Muscle layer of colon (tissue), 2 donors: ENCODE measurements at regions not wholly inside any gene's neighbourhood (a gene's known extent, or its start where the extent isn't known, plus 50 kb on each side); places are given as distances from the start of the nearest gene placed in this dataset.

ENCODE experiments used
- H3K27ac ChIP-seq: one replicate; pipeline ENCODE4 v1.7.0; 2013; ENCODE audit warnings: low read depth, mild to moderate bottlenecking, low read length, moderate library complexity
- H3K27me3 ChIP-seq, 2 donors: one replicate each; pipeline ENCODE4 v1.7.0; 2013; ENCODE audit warnings: low read length in 2 of 2, mild to moderate bottlenecking in 2 of 2; ENCODE audit not compliant: insufficient read depth in 2 of 2, control insufficient read depth in 1 of 2
- H3K36me3 ChIP-seq: one replicate; pipeline ENCODE4 v1.7.0; 2013; ENCODE audit warnings: mild to moderate bottlenecking, low read length; ENCODE audit not compliant: insufficient read depth
- H3K4me1 ChIP-seq: one replicate; pipeline ENCODE4 v1.7.0; 2013; ENCODE audit warnings: mild to moderate bottlenecking, low read length; ENCODE audit not compliant: insufficient read depth
- H3K4me3 ChIP-seq, 2 donors: one replicate each; pipeline ENCODE4 v1.7.0; 2013; ENCODE audit warnings: low read length in 2 of 2, low read depth in 1 of 2, mild to moderate bottlenecking in 1 of 2, moderate library complexity in 1 of 2
- H3K9ac ChIP-seq: one replicate; pipeline ENCODE4 v1.7.0; 2013; ENCODE audit warnings: low read length
- H3K9me3 ChIP-seq: one replicate; pipeline ENCODE4 v1.7.0; 2013; ENCODE audit warnings: mild to moderate bottlenecking, low read length
- donor health status: abdominal sarcoma.
- donor health status: Adenocarcinoma of cecum.

DNA sequence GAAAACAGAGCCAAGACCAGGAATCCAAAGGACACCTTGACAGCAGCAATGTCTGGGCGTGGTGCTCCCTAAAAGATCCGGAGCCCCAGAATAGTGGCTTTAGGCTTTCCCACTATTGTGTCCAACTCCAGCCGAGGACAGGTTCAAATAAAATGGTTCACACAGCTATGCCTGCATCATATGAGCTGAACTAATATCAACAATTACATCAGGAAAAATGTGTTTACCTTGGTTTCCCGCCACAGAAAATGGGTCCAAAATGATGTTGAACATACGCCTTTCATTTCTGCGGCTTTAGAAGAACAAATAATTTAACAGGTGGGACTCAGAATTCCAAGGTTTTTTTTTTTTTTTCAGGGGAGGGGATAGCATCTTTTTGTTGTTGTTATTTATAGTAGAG is 93.6 kb downstream of the OSR1 start:
- no peaks in the 10 kb centered on the region for H3K36me3 ChIP-seq

DNA sequence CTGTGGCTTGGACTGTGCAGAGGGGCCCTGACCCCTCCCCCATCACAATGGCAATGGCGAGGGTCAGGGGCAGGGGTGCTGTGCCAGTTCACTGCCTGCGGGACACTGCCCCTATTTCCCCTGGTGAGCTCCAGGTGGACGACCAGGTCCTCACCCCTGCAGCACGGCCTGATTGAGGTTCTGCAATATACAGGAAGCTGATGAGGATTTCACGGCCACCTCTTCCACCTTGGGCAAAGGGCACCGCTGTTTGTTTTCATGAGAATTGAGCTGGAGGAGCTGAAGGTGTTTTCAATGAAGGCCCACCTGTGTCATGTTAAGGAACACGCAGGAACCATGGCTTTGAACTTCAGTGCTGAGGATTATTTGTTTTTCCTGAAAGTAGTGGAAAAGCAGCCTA is 96.3 kb downstream of the OSR1 start:
- no peaks in the 10 kb centered on the region for H3K9me3 ChIP-seq
- H3K9ac ChIP-seq: no peak overlapping the region
- H3K4me3 ChIP-seq: no peak overlapping the region
- no peak overlapping the region for H3K27ac ChIP-seq
- H3K36me3 ChIP-seq: no peaks in the 10 kb centered on the region
- no peaks in the 10 kb centered on the region for H3K4me1 ChIP-seq
- H3K27me3 ChIP-seq: no peaks in the 10 kb centered on the region

More for the DNA sequence above, 93.6 kb downstream of the OSR1 start:
- no peak overlapping the region for H3K27ac ChIP-seq
- no peaks in the 10 kb centered on the region for H3K4me1 ChIP-seq
- no peaks in the 10 kb centered on the region for H3K27me3 ChIP-seq
- H3K9ac ChIP-seq: no peak overlapping the region
- no peaks in the 10 kb centered on the region for H3K9me3 ChIP-seq
- no peak overlapping the region for H3K4me3 ChIP-seq

DNA sequence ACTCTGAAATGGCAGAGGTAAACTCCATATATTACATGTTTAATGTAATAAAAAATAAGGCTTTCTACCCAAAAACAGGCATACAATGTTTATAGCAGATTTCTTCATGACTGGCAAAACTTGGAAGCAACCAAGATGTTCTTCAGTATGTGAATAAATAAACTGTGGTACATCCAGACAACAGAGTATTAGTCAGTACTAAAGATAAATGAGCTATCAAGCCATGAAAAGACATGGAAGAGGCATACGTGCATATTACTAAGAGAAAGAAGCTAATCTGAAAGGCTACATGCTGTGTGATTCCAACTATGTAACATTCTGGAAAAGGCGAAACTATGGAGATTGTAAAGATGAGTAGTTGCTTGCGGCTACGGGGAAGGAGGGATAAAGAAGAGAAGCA is 97.4 kb downstream of the OSR1 start:
- Histone ChIP-seq H3K27me3 (no peaks in the 10 kb centered on the region), H3K4me1 (no peaks in the 10 kb centered on the region), H3K9me3 (no peaks in the 10 kb centered on the region), H3K4me3 (no peak overlapping the region), H3K27ac (no peak overlapping the region), H3K9ac (no peak overlapping the region), H3K36me3 (no peaks in the 10 kb centered on the region)

DNA sequence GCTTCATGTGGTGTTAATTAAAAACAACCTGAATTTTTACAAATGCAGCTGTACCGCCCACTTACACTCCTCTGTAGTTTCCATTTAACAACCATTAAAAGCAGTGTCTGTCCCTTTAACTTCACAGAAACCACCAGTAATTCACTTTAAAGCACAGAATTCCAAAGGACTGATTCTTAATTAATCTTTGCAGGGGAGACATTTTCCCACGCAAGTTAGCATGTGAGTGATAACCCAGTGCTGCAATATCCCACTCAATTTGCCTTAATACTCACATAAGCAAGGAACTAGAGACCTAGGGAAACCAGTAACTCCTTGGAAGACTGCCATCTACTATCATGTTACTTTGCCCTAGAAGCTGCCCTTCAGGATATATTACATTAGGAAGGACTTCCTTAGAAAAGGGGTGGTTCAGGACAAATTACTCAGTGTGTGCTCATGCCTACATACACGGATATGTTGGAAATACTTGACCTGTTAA is 102.3 kb downstream of the OSR1 start:
- H3K4me3 ChIP-seq: no peak overlapping the region
- no peak overlapping the region for H3K9ac ChIP-seq
- no peaks in the 10 kb centered on the region for H3K36me3 ChIP-seq
- H3K27me3 ChIP-seq: no peaks in the 10 kb centered on the region
- H3K9me3 ChIP-seq: no peaks in the 10 kb centered on the region
- no peak overlapping the region for H3K27ac ChIP-seq
- H3K4me1 ChIP-seq: no peaks in the 10 kb centered on the region

DNA sequence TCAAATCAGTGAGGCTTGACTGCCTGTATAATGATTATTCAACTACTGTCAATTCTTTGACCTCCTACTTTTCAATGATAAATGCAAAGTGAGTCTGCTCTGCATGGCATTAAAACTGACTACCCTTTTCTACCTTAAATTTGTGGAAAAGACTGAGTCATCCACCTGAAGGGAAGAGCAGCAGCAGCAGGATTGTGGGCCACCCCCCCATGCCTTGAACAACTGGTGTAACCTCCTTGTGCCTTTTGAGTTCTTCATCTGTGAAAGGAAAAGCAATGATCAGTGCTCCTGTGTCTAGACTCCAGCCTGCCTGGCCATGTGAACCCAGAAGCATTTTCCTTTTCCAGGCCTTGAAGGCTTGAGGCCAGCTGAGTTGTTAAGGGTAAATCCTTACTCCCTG is 102.9 kb downstream of the OSR1 start:
- H3K9ac ChIP-seq: no peak overlapping the region
- no peak overlapping the region for H3K27ac ChIP-seq
- H3K36me3 ChIP-seq: no peaks in the 10 kb centered on the region
- H3K4me1 ChIP-seq: no peaks in the 10 kb centered on the region
- H3K9me3 ChIP-seq: no peaks in the 10 kb centered on the region
- no peaks in the 10 kb centered on the region for H3K27me3 ChIP-seq
- no peak overlapping the region for H3K4me3 ChIP-seq

- Histone ChIP-seq H3K36me3 (no peaks in the 10 kb centered on the region), H3K4me1 (no peaks in the 10 kb centered on the region), H3K9me3 (no peaks in the 10 kb centered on the region), H3K27me3 (no peaks in the 10 kb centered on the region), H3K4me3 (no peak overlapping the region), H3K9ac (no peak overlapping the region), H3K27ac (no peak overlapping the region)
Observed at GRCh38 chr2:19251554-19251953, 106.9 kb downstream of the OSR1 start.

DNA sequence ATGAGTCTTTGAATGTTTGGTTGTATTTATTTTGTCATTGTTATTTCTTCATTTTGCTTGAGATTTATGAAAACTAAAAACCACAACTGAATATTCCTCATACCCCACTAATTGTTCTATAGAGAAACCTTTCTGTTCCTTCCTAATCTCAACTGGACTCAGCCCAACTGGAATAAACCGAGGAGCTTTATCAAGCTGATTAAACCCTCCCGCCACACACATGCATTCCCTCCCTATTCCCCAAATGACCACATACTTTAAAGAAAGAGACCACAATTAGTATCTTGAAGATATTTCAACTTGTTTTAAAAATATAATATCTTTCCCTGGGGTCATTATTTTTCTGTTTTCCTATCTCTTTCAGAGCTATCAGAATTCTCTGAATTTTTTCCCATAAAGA is 107.5 kb downstream of the OSR1 start:
- Histone ChIP-seq H3K27me3 (no peaks in the 10 kb centered on the region), H3K9ac (no peak overlapping the region), H3K27ac (no peak overlapping the region), H3K9me3 (no peaks in the 10 kb centered on the region), H3K4me1 (no peaks in the 10 kb centered on the region), H3K36me3 (no peaks in the 10 kb centered on the region), H3K4me3 (no peak overlapping the region)

- Histone ChIP-seq H3K9ac (no peak overlapping the region), H3K36me3 (no peaks in the 10 kb centered on the region), H3K4me3 (no peak overlapping the region), H3K27ac (no peak overlapping the region), H3K4me1 (no peaks in the 10 kb centered on the region), H3K9me3 (no peaks in the 10 kb centered on the region), H3K27me3 (no peaks in the 10 kb centered on the region)
Observed at GRCh38 chr2:19247186-19247585, 111.2 kb downstream of the OSR1 start.

GRCh38 chr2:19246496-19246895 is 111.9 kb downstream of the OSR1 start:
- Histone ChIP-seq H3K27me3 (no peaks in the 10 kb centered on the region), H3K36me3 (no peaks in the 10 kb centered on the region), H3K27ac (no peak overlapping the region), H3K4me3 (no peak overlapping the region), H3K9ac (no peak overlapping the region), H3K9me3 (no peaks in the 10 kb centered on the region), H3K4me1 (no peaks in the 10 kb centered on the region)

DNA sequence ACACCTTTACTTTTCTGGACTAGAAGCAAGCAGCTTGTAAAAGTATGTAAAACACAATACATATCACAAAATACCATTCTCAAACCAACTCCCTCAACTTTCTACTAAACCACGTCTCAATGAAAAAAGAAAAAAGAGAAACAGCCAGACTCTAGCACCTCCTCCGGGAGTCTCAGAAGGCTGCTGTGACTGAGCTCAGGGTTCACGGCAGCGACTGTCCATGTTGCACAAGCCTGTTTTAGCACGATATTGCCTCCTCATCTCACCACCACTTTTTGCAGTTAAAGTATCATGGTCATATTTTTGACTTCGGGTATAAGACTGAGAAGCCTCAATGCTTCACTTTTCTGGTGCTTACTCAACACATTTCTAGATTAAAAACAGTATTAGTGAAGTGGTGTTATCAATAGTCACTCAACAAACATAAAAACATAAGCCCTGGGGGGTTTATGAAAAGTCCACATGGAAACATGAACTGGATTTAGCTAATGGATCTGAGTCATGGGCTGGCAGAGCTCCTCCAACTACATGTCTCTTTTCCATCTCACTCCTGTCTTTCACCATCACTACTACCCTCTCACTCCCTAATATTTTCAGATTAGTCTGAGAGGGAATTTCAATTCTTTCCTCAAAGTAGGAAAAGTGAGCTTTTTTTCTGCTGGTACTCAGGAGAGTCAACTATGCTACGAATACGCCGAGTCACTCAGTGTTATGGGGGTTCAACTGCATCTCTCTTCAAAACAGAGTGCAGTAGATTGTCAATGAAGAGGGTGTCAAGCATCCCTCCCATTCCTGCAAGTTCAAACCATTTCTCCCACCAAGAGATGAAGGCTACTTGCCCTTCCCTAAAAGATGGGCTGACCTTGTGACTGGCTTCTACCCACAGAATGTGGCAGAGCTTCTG is 113.7 kb downstream of the OSR1 start:
- no peaks in the 10 kb centered on the region for H3K27me3 ChIP-seq
- H3K4me3 ChIP-seq: no peak overlapping the region
- H3K36me3 ChIP-seq: no peaks in the 10 kb centered on the region
- H3K9ac ChIP-seq: no peak overlapping the region
- H3K4me1 ChIP-seq: no peaks in the 10 kb centered on the region
- no peak overlapping the region for H3K27ac ChIP-seq
- H3K9me3 ChIP-seq: no peaks in the 10 kb centered on the region

- Histone ChIP-seq H3K4me3 (no peak overlapping the region), H3K4me1 (peaks cover 7% of the 10 kb centered on the region), H3K9ac (no peak overlapping the region), H3K9me3 (no peaks in the 10 kb centered on the region), H3K27me3 (no peaks in the 10 kb centered on the region), H3K36me3 (no peaks in the 10 kb centered on the region), H3K27ac (no peak overlapping the region)
Observed at GRCh38 chr2:19238440-19239060, 119.9 kb downstream of the OSR1 start.
